Upper lobe of left lung (tissue), 4 donors: ENCODE measurements at regions not wholly inside any gene's neighbourhood (a gene's known extent, or its start where the extent isn't known, plus 50 kb on each side); places are given as distances from the start of the nearest gene placed in this dataset.

Experiments
- POLR2A ChIP-seq, 4 donors: fragments of 450-650 bp; IDR thresholded peaks; one replicate each; pipeline ENCODE4 v1.5.1; 2016 to 2017; ENCODE audit warnings: antibody characterized with exemption in 4 of 4, mild to moderate bottlenecking in 2 of 4
- POLR2AphosphoS5 ChIP-seq, 2 donors: sonication (generic); formaldehyde crosslinking; IDR thresholded peaks; one replicate each; pipeline ENCODE4 v1.5.1; 2017; ENCODE audit warnings: antibody characterized with exemption in 2 of 2
- TF ChIP-seq, protein P1 (sequence below), 6 experiments: fragments of 450-650 bp in 4 of 6; fragments of 200-600 bp in 2 of 6; sonication (generic) in 2 of 6; IDR thresholded peaks; one replicate each; pipeline ENCODE4 v1.5.1; 2016 to 2019; ENCODE audit warnings: antibody characterized with exemption in 6 of 6

DNA sequence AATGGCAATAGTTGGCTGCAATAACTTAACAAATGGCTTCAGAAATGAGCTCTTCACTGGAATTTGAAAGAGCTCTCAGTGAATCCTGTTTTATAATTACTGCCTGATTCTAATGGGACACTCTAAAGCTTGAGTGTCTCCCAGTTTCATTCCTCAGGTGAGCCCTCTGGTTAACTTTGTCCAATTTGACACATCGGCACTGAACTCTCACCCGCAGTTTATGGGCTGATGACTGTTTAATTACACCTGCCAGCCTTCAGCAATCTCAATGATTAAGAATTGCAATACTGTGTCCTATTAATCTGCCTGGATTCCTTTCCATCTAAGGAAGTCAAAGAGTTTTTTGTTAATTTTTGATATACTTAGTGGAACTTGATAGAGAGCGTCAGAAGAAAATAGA, 110.7 kb upstream of the NABP1 start:
- TF ChIP-seq POLR2AphosphoS5 (IDR thresholded peaks at IDR 0.05): no peak
- TF ChIP-seq, protein P1, sequence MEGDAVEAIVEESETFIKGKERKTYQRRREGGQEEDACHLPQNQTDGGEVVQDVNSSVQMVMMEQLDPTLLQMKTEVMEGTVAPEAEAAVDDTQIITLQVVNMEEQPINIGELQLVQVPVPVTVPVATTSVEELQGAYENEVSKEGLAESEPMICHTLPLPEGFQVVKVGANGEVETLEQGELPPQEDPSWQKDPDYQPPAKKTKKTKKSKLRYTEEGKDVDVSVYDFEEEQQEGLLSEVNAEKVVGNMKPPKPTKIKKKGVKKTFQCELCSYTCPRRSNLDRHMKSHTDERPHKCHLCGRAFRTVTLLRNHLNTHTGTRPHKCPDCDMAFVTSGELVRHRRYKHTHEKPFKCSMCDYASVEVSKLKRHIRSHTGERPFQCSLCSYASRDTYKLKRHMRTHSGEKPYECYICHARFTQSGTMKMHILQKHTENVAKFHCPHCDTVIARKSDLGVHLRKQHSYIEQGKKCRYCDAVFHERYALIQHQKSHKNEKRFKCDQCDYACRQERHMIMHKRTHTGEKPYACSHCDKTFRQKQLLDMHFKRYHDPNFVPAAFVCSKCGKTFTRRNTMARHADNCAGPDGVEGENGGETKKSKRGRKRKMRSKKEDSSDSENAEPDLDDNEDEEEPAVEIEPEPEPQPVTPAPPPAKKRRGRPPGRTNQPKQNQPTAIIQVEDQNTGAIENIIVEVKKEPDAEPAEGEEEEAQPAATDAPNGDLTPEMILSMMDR (IDR thresholded peaks at IDR 0.05): no peak
- TF ChIP-seq POLR2A (IDR thresholded peaks at IDR 0.05): no peak
